ENCODE measurements at regions not wholly inside any gene's neighbourhood (a gene's known extent, or its start where the extent isn't known, plus 50 kb on each side); places are given as distances from the start of the nearest gene placed in this dataset.

GRCh38 chr6:62721408-62721807 lies 435.4 kb upstream of the KHDRBS2 start:
- no peaks in the 10 kb centered on the region for H3K9me2 ChIP-seq (ENCODE audit: insufficient read depth, low read length)
- peak overlapping the region; percentile 22 for H3K27ac ChIP-seq (ENCODE audit: low read length)

GRCh38 chr6:62716719-62717118 lies 430.7 kb upstream of the KHDRBS2 start:
- no peaks in the 10 kb centered on the region for H3K36me3 ChIP-seq (ENCODE audit: insufficient read depth, low read length)
- H3K79me2 ChIP-seq (replicated peaks; ENCODE audit: insufficient read depth, low read length), result no peaks in the 10 kb centered on the region
- peak overlapping the region; percentile 42 for H3K27ac ChIP-seq (ENCODE audit: low read length)
- no peak overlapping the region for H3K4me2 ChIP-seq (ENCODE audit: low read length)
- no peak overlapping the region for H3K9ac ChIP-seq (ENCODE audit: low read length)
- H3K9me2 ChIP-seq (ENCODE audit: insufficient read depth, low read length), result no peaks in the 10 kb centered on the region
- TF ChIP-seq EZH2 (IDR thresholded peaks at IDR 0.05; ENCODE audit: borderline replicate concordance, insufficient read depth, low read length, poor library complexity, severe bottlenecking), result no peak
- TF ChIP-seq POLR2AphosphoS5 (IDR thresholded peaks at IDR 0.05), result peak; percentile 96
- peak; percentile 23 for TF ChIP-seq RAD21 (conservative IDR thresholded peaks at IDR 0.05)
- TF ChIP-seq CTCF (IDR thresholded peaks at IDR 0.05; ENCODE audit: poor library complexity, severe bottlenecking), result no peak
- peak; percentile 67 for TF ChIP-seq EP300 (conservative IDR thresholded peaks at IDR 0.05; ENCODE audit: poor library complexity, severe bottlenecking)
- TF ChIP-seq MXI1 (conservative IDR thresholded peaks at IDR 0.05; ENCODE audit: poor library complexity, severe bottlenecking), result no peak
- peak; percentile 78 for TF ChIP-seq REST (IDR thresholded peaks at IDR 0.05; ENCODE audit: borderline replicate concordance)
- TF ChIP-seq SMC3 (conservative IDR thresholded peaks at IDR 0.05; ENCODE audit: poor library complexity), result no peak
- peaks cover 3% of the 10 kb centered on the region for H3F3A ChIP-seq (ENCODE audit: insufficient read depth, low read length, poor library complexity, severe bottlenecking)
- H3K27me3 ChIP-seq (ENCODE audit: insufficient read depth, low read depth, low read length), result no peaks in the 10 kb centered on the region
- H4K20me1 ChIP-seq (ENCODE audit: insufficient read depth), result no peaks in the 10 kb centered on the region
- H3K9me3 ChIP-seq (ENCODE audit: low read length), result no peaks in the 10 kb centered on the region
- H2AFZ ChIP-seq (ENCODE audit: low read depth, low read length), result no peak overlapping the region
- H3K4me3 ChIP-seq (ENCODE audit: low read length), result no peak overlapping the region

More at GRCh38 chr6:62721408-62721807, 435.4 kb upstream of the KHDRBS2 start:
- Histone ChIP-seq H3K36me3 (ENCODE audit: insufficient read depth, low read length) (no peaks in the 10 kb centered on the region), H3K79me2 (replicated peaks; ENCODE audit: insufficient read depth, low read length) (no peaks in the 10 kb centered on the region), H3K9me3 (ENCODE audit: low read length) (no peaks in the 10 kb centered on the region), H2AFZ (ENCODE audit: low read depth, low read length) (no peak overlapping the region), H3K27me3 (ENCODE audit: insufficient read depth, low read depth, low read length) (no peaks in the 10 kb centered on the region), H3K9ac (ENCODE audit: low read length) (no peak overlapping the region), H3K4me2 (ENCODE audit: low read length) (no peak overlapping the region), H4K20me1 (ENCODE audit: insufficient read depth) (no peaks in the 10 kb centered on the region), H3F3A (ENCODE audit: insufficient read depth, low read length, poor library complexity, severe bottlenecking) (peaks cover 3% of the 10 kb centered on the region), H3K4me3 (ENCODE audit: low read length) (no peak overlapping the region)
- TF ChIP-seq MXI1 (conservative IDR thresholded peaks at IDR 0.05; ENCODE audit: poor library complexity, severe bottlenecking) (no peak), CTCF (IDR thresholded peaks at IDR 0.05; ENCODE audit: poor library complexity, severe bottlenecking) (no peak), POLR2AphosphoS5 (IDR thresholded peaks at IDR 0.05) (peak; percentile 43)

Measured in neural cell (in vitro differentiated cells).